GM19238 (cell line): ENCODE measurements at regions not wholly inside any gene's neighbourhood (a gene's known extent, or its start where the extent isn't known, plus 50 kb on each side); places are given as distances from the start of the nearest gene placed in this dataset.
"Not testable (repeated sequence)": the region's sequence is repeated elsewhere in the genome, so short reads cannot be mapped to it uniquely, and the experiment has no call there.

Source experiments
- DNase-seq: peaks from one replicate; pipeline ENCODE4 v3.0.0; 2011; ENCODE audit warnings: low spot score; ENCODE audit not compliant: insufficient read length

DNA sequence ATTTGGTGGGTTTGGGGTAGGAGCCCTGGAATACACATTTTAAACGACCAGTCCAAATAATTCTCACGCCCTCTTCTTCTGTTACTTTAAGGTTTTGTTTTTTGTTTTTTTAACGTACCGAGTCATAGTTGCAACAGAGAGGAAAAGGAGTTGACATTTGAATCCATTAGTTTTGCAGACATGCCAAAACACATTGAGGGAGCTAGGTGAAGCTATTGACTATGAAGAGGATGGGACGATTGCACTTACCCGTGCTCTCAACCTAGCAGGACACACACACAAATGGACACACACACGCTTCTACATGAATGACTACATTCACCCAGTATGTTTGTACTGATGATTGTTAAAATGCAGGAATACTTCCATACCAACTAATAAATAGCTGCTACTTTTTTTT is 54.3 kb upstream of the CIT start:
- DNase-seq = no peak

DNA sequence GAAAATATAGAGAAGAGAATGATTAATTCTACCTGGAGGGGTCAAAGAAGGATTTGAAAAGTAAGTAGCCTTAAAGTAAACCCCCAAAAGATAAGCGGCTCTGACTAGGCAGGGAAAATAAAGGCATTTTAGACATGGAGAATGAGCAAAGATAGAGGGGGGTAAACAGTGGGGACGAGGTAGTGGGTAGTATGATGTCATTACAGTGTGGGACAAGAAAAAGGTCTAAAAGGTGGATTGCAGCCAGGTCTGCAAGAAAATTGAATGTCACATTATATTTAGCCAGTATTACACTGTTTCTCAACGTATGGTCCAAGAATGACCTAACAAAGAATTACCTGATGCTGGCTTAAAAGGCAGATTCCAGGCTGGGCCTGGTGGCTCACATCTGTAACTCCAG is 55.8 kb upstream of the CIT start:
- DNase-seq = no peak

DNA sequence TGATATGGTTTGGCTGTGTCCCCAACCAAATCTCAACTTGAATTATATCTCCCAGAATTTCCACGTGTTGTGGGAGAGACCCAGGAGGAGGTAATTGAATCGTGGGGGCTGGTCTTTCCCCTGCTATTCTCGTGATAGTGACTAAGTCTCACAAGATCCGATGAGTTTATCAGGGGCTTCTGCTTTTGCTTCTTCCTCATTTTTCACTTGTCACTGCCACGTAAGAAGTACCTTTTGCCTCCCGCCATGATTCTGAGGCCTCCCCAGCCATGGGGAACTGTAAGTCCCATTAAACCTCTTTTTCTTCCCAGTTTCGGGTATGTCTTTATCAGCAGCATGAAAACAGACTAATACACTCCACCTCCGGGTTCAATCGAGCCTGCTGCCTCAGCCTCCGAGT is 54.3 kb upstream of the BICDL1 start:
- not testable (repeated sequence) for DNase-seq

- DNase-seq = no peak
Measured at GRCh38 chr12:119936705-119937311, 52.2 kb upstream of the BICDL1 start.

DNA sequence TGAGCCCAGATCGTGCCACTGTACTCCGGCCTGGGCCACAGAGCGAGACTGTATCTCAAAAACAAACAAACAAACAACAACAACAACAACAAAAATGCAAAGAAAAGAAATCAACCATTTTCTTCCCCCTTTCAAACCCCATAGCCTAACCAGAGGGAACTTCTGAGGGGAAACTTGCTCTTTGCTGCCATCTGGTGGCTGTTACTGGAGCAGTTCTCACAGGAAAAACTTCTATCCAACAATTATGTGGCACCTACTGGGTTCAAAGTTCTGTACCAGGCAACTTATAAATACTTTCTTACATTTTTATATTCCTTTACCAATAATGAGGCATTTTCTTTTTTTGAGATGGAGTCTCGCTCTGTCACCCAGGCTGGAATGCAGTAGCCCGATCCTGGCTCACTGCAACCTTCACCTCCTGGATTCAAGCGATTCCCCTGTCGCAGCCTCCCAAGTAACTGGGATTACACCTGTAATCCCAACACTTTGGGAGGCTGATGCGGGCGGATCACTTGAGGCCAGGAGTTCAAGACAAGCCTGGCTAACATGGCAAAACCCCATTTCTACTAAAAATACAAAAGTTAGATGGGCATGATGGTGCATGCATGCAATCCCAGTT is 50.9 kb upstream of the BICDL1 start:
- peak; percentile 40 for DNase-seq
